ENCODE measurements at regions not wholly inside any gene's neighbourhood (a gene's known extent, or its start where the extent isn't known, plus 50 kb on each side); places are given as distances from the start of the nearest gene placed in this dataset.

- TF ChIP-seq CTCF (IDR thresholded peaks at IDR 0.05 in 4 of 5, conservative IDR thresholded peaks at IDR 0.05 in 1 of 5) (no peak), POLR2A (IDR thresholded peaks at IDR 0.05) (no peak)
These were observed 720.5 kb upstream of the SLC35B3 start for GRCh38 chr6:9155836-9156235.

Measured in gastrocnemius medialis (tissue), 4 donors.